ENCODE measurements at regions not wholly inside any gene's neighbourhood (a gene's known extent, or its start where the extent isn't known, plus 50 kb on each side); places are given as distances from the start of the nearest gene placed in this dataset.

DNA sequence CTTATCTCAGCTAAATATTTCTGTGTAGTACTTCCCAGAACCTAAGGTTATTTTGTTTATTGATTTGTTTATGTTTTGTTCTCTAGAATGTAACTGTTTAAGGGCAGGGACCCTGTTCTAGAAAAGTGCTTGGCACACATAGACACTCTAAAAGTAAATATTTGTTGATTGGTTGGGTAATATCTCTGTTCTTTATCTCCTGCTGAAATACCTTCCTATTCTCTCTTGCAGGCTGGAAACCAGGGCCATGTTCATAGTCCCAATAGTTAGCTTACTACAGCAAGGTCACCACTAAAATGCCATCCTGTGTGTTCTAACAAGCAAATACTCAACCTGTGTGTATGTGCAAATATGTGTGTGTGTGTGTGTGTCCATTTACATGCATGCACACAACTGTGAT lies 375.6 kb upstream of the MEIS1 start:
- TF ChIP-seq, protein P1, sequence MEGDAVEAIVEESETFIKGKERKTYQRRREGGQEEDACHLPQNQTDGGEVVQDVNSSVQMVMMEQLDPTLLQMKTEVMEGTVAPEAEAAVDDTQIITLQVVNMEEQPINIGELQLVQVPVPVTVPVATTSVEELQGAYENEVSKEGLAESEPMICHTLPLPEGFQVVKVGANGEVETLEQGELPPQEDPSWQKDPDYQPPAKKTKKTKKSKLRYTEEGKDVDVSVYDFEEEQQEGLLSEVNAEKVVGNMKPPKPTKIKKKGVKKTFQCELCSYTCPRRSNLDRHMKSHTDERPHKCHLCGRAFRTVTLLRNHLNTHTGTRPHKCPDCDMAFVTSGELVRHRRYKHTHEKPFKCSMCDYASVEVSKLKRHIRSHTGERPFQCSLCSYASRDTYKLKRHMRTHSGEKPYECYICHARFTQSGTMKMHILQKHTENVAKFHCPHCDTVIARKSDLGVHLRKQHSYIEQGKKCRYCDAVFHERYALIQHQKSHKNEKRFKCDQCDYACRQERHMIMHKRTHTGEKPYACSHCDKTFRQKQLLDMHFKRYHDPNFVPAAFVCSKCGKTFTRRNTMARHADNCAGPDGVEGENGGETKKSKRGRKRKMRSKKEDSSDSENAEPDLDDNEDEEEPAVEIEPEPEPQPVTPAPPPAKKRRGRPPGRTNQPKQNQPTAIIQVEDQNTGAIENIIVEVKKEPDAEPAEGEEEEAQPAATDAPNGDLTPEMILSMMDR (IDR thresholded peaks at IDR 0.05; ENCODE audit: insufficient read depth, low read depth, low read length): no peak
- TF ChIP-seq EZH2 (IDR thresholded peaks at IDR 0.05; ENCODE audit: insufficient read depth, low read length): no peak
